Lower leg skin (tissue), 4 donors: ENCODE measurements at regions not wholly inside any gene's neighbourhood (a gene's known extent, or its start where the extent isn't known, plus 50 kb on each side); places are given as distances from the start of the nearest gene placed in this dataset.

Experiments
- DNase-seq, 2 donors: peaks; one replicate each; pipeline ENCODE4 v3.0.0-alpha.2; 2019; ENCODE audit warnings: low spot score in 2 of 2
- H3K4me3 ChIP-seq: fragments of 200-600 bp; sonication (generic); 2 replicates; pipeline ENCODE4 v1.5.1; 2017; ENCODE audit warnings: mild to moderate bottlenecking, low read depth; ENCODE audit not compliant: poor library complexity, severe bottlenecking
- CTCF ChIP-seq, 3 donors: fragments of 450-650 bp; IDR thresholded peaks; one replicate each; pipeline ENCODE4 v1.5.1; 2016; ENCODE audit warnings: antibody characterized with exemption in 3 of 3, mild to moderate bottlenecking in 3 of 3, moderate library complexity in 2 of 3
- POLR2A ChIP-seq, 2 donors: fragments of 450-650 bp; IDR thresholded peaks; one replicate each; pipeline ENCODE4 v1.6.1; 2016 to 2017; ENCODE audit warnings: antibody characterized with exemption in 2 of 2, mild to moderate bottlenecking in 1 of 2, moderate library complexity in 1 of 2
- WGBS, 2 donors: methylation state at CpG; one replicate each; pipeline ENCODE4 v1.1.5; 2018; 5-methylcytosine and 5-hydroxymethylcytosine counted together
- intact Hi-C: fragments of 100-400 bp; cut with DNase I; formaldehyde crosslinking; loops from one replicate; pipeline ENCODE4 v1.15.0; 2023; ENCODE audit warnings: low total_unique reads

DNA sequence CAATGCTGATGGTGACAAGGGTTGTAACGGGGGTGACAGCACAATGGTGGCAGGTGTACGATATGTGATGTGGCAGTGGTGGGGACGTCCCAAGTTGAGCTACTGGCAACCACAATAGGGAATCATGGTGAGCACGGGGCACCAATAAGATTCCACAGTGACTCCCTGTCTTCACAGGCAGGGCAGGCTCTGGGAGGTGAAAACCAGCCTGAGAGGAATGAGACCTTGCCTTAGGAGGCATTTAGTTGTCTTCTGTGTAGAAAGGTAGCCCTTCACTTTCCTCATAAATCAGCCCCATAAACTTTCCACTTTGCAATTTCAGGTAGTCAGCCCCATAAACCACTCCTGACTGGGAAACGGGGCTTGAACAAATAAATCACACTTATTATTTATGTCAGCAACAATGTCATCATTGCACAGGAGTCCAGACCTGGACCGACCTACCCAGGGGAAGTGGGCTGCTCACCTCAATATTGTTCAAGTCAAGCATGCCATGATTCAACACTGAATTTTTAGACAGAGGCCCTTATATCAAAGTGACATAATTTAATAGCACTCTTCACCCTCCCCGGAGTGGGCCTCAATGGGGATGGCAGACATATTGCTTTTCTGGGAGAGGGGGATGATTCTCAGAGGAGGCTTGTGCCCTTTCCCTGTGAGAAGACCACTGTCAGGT is 150.8 kb downstream of the CDC5L start:
- intact Hi-C loops = no loop called here
- H3K4me3 ChIP-seq = no peak overlapping the region
- DNase-seq = peak in 1 of 2 donors; percentile 60
- 74 to 78% methylated on average over 7 of the region's 7 CpGs for WGBS, 2 donors
- TF ChIP-seq CTCF (IDR thresholded peaks at IDR 0.05) (no peak), POLR2A (IDR thresholded peaks at IDR 0.05) (no peak)

GRCh38 chr6:44538807-44539201 is 151.3 kb downstream of the CDC5L start:
- TF ChIP-seq POLR2A (IDR thresholded peaks at IDR 0.05) (no peak), CTCF (IDR thresholded peaks at IDR 0.05) (no peak)
- intact Hi-C loops = no loop called here
- no peak overlapping the region for H3K4me3 ChIP-seq
- WGBS, 2 donors = 21 to 40% methylated on average over 2 of the region's 2 CpGs
- DNase-seq = peak in 1 of 2 donors; percentile 77

DNA sequence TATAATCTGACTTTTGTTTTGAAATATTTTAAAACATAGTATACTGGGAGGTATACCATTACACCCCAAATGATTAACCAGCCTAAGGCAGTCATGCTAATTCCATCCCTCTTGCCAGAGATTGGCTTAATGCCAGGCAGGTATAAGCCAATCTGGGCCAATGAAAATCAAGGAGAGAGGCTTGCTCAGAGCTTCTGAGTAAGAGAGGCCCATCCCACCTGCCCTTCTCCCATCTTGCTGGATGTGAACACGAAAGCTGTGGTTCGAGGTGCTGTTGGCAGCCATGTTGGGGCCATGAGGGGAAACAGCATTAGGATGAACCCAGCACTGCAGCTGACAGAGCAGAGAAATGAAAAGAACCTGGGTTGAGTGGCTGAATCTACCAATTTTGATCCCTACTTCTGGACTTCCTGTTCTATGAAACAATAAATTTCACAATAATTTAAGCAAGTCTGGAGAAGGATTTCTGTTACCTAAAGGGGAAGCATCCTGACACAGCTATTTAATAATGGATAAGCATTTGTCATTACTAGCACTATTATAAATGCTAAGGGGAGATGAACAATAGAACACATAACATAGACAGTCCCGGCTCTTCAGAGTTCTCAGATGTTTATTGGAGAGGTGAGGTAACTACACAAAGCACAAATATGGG is 152.3 kb downstream of the CDC5L start:
- intact Hi-C loops = no loop called here
- 78 to 86% methylated on average over 3 of the region's 3 CpGs for WGBS, 2 donors
- TF ChIP-seq POLR2A (IDR thresholded peaks at IDR 0.05) = no peak
- no peak for TF ChIP-seq CTCF (IDR thresholded peaks at IDR 0.05)
- no peak for DNase-seq
- no peak overlapping the region for H3K4me3 ChIP-seq

DNA sequence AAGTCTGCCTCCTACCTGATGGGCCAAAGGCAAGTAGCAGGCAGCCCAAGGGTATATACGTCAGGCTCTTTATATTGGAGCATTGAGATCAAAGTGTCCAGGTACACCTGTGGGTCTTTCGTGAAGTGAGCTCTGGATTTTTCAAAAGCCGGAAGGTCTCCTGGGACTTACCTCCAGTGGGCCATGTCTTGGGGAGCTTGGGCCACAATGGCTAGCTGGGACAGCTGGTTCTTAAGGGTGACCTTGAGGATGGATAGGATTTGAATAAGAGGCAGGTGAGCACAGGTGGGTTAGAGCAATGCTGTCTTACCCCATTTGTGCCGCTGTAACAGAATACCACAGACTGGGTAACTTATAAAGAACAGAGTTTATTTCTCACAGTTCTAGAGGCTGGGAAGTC is 153.4 kb downstream of the CDC5L start:
- 86 to 95% methylated on average over 4 of the region's 4 CpGs for WGBS, 2 donors
- TF ChIP-seq CTCF (IDR thresholded peaks at IDR 0.05) (no peak), POLR2A (IDR thresholded peaks at IDR 0.05) (no peak)
- intact Hi-C loops = no loop called here
- no peak overlapping the region for H3K4me3 ChIP-seq
- no peak for DNase-seq

DNA sequence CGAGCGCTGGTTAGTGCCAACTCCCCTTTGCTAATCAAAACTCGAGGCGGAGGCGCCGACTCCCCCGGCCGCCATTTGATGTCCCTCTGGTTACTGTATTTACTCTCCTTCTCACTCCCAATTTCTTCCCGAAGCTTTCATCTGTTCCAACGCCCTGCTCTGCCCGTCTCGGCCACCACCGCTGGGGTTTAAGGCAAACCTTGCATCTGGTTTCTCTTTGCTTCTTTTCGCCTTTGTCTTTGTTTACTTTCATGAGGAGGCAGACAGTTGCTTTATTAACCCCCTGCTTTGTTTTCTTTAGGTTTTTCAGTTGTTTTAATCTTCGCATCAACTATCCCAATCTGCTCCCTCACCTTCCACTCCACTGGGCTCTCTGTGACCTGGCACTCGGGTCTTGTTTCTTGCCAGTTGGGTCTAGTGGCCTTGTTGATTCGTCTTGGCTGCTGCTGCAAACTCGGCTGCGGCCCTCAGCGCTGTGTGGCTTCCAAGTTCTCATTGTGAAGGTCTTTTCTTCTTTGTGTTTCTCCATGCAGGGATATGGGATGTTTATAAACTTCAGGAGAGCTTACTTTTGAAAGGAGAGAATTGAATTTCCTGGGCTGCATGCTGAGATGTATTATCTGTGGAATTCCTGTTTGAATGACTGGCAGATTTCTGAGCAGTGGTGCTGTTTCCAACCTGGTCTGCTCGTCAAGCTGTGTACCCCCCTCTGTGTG is 155.1 kb downstream of the CDC5L start:
- H3K4me3 ChIP-seq = no peak overlapping the region
- intact Hi-C loops = no loop called here
- 49 to 64% methylated on average over 21 of the region's 21 CpGs for WGBS, 2 donors
- peak in 1 of 2 donors; percentile 82 for DNase-seq
- TF ChIP-seq CTCF (IDR thresholded peaks at IDR 0.05) (no peak), POLR2A (IDR thresholded peaks at IDR 0.05) (no peak)
